GM12891 (cell line): ENCODE measurements at regions not wholly inside any gene's neighbourhood (a gene's known extent, or its start where the extent isn't known, plus 50 kb on each side); places are given as distances from the start of the nearest gene placed in this dataset.

Source experiments
- PAX5 ChIP-seq: IDR thresholded peaks from 2 replicates; pipeline ENCODE4 v1.6.1; 2011; ENCODE audit warnings: low read length, moderate library complexity, mild to moderate bottlenecking; ENCODE audit not compliant: insufficient read depth, severe bottlenecking
- POLR2A ChIP-seq: IDR thresholded peaks from 2 replicates; pipeline ENCODE4 v1.6.1; 2011; ENCODE audit warnings: low read depth, low read length, control low read depth
- POLR2AphosphoS5 ChIP-seq: IDR thresholded peaks from 2 replicates; pipeline ENCODE4 v1.6.1; 2011; ENCODE audit warnings: low read depth, low read length, control low read depth
- POU2F2 ChIP-seq: IDR thresholded peaks from 2 replicates; pipeline ENCODE4 v1.6.1; 2011; ENCODE audit warnings: low read depth, mild to moderate bottlenecking, control low read depth, low read length, moderate library complexity
- SPI1 ChIP-seq: IDR thresholded peaks from 2 replicates; pipeline ENCODE4 v1.6.1; 2011; ENCODE audit warnings: low read depth, low read length, control low read depth
- TAF1 ChIP-seq: IDR thresholded peaks from 2 replicates; pipeline ENCODE4 v1.6.1; 2011; ENCODE audit warnings: low read depth, low read length, control low read depth

DNA sequence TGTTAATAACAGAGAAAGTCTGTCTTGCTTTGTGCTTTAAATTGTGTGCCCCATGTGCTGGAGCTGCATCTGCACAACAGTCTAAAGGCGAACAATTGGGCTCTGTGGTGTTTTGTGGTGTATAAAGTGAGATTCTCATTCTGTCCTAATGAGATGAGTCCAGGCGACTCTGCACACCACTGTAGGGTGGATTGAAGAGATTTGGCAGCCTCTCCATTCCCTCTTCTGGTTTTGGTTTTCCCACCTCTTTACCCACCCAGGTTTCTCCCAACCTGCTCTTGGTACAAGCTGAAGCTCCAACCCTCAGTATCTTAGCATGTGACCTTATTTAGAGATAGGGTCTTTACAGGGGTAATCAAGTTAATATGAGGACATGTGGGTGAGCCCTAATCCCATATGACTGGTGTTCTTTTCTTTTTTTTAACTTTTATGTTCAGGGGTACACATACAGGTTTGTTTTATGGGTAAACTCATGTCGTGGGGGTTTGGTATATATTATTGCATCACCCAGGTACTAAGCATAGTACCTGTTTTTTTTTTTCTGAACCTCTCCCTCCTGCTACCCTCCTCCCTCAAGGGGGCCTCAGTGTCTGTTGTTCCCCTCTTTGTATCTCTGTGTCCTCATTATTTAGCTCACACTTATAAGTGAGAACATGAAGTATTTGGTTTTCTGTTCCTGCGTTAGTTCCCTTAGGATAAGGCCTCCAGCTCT is 217.6 kb upstream of the DTNBP1 start:
- TF ChIP-seq TAF1: no peak
- TF ChIP-seq POLR2A: no peak
- no peak for TF ChIP-seq SPI1
- no peak for TF ChIP-seq POLR2AphosphoS5
- no peak for TF ChIP-seq POU2F2
- no peak for TF ChIP-seq PAX5
